Liver (tissue), 8 donors: ENCODE measurements at regions not wholly inside any gene's neighbourhood (a gene's known extent, or its start where the extent isn't known, plus 50 kb on each side); places are given as distances from the start of the nearest gene placed in this dataset.

Experiments
- DNase-seq: peaks from one replicate; pipeline ENCODE4 v3.0.0-alpha.2; 2017; ENCODE audit warnings: low spot score
- H3K27ac ChIP-seq, 2 donors: one replicate each; pipeline ENCODE4 v1.7.0; 2013; ENCODE audit warnings: inconsistent platforms in 2 of 2, low read length in 2 of 2, control low read depth in 1 of 2, low read depth in 1 of 2, mild to moderate bottlenecking in 1 of 2
- H3K27me3 ChIP-seq, 4 donors: one replicate each; pipeline versions ENCODE4 v1.6.1 to v1.7.0; 2013; ENCODE audit warnings: low read length in 3 of 4, inconsistent platforms in 1 of 4, mild to moderate bottlenecking in 1 of 4, moderate library complexity in 1 of 4; ENCODE audit not compliant: control insufficient read depth in 4 of 4, insufficient read depth in 4 of 4
- H3K36me3 ChIP-seq, 4 donors: one replicate each; pipeline versions ENCODE4 v1.6.1 to v1.7.0; 2013; ENCODE audit warnings: low read length in 3 of 4, mild to moderate bottlenecking in 3 of 4, low read depth in 1 of 4, moderate library complexity in 1 of 4; ENCODE audit not compliant: control insufficient read depth in 4 of 4, insufficient read depth in 3 of 4
- H3K4me1 ChIP-seq, 4 donors: one replicate each; pipeline versions ENCODE4 v1.6.1 to v1.7.0; 2013; ENCODE audit warnings: low read length in 3 of 4, mild to moderate bottlenecking in 3 of 4, moderate library complexity in 1 of 4; ENCODE audit not compliant: control insufficient read depth in 4 of 4, insufficient read depth in 4 of 4
- H3K4me3 ChIP-seq, 3 donors: one replicate each; pipeline versions ENCODE4 v1.6.1 to v1.7.0; 2013; ENCODE audit warnings: low read length in 3 of 3, control low read depth in 1 of 3, low read depth in 1 of 3, mild to moderate bottlenecking in 1 of 3
- H3K9ac ChIP-seq, 2 donors: one replicate each; pipeline ENCODE4 v1.7.0; 2013; ENCODE audit warnings: low read length in 2 of 2, mild to moderate bottlenecking in 2 of 2, moderate library complexity in 2 of 2, control low read depth in 1 of 2, low read depth in 1 of 2
- H3K9me3 ChIP-seq, 4 donors: one replicate each; pipeline versions ENCODE4 v1.6.1 to v1.7.0; 2013; ENCODE audit warnings: low read length in 3 of 4; ENCODE audit not compliant: control insufficient read depth in 4 of 4
- ATF3 ChIP-seq: IDR thresholded peaks from 2 replicates; pipeline ENCODE4 v1.6.1; 2016; ENCODE audit warnings: antibody characterized with exemption
- CTCF ChIP-seq: fragments of 150-350 bp; IDR thresholded peaks from 2 replicates; pipeline ENCODE4 v1.5.1; 2017; ENCODE audit warnings: improper control_type of control experiment, low read depth, low read length; ENCODE audit not compliant: missing input control
- EGR1 ChIP-seq, 2 donors: IDR thresholded peaks; 2 replicates each; pipeline ENCODE4 v1.6.1; 2016 to 2018; ENCODE audit warnings: antibody characterized with exemption in 2 of 2, low read depth in 2 of 2
- FOXA1 ChIP-seq: IDR thresholded peaks from 2 replicates; pipeline ENCODE4 v1.6.1; 2016; ENCODE audit warnings: antibody characterized with exemption
- FOXA2 ChIP-seq: IDR thresholded peaks from 2 replicates; pipeline ENCODE4 v1.6.1; 2016; ENCODE audit warnings: antibody characterized with exemption
- GABPA ChIP-seq, 2 donors: IDR thresholded peaks in 1 of 2; conservative IDR thresholded peaks in 1 of 2; 2 replicates each; pipeline ENCODE4 v1.6.1; 2016; ENCODE audit warnings: antibody characterized with exemption in 2 of 2, mild to moderate bottlenecking in 1 of 2, moderate library complexity in 1 of 2
- HNF4A ChIP-seq, 2 donors: conservative IDR thresholded peaks; 2 replicates each; pipeline ENCODE4 v1.6.1; 2016; ENCODE audit warnings: antibody characterized with exemption in 2 of 2, mild to moderate bottlenecking in 2 of 2
- HNF4G ChIP-seq: IDR thresholded peaks from 2 replicates; pipeline ENCODE4 v1.6.1; 2016; ENCODE audit warnings: antibody characterized with exemption
- JUND ChIP-seq, 2 donors: IDR thresholded peaks; 2 replicates each; pipeline ENCODE4 v1.6.1; 2016; ENCODE audit warnings: antibody characterized with exemption in 2 of 2
- MAX ChIP-seq: IDR thresholded peaks from 2 replicates; pipeline ENCODE4 v1.6.1; 2016; ENCODE audit warnings: antibody characterized with exemption
- NR2F2 ChIP-seq: IDR thresholded peaks from 2 replicates; pipeline ENCODE4 v1.6.1; 2016; ENCODE audit warnings: antibody characterized with exemption
- RAD21 ChIP-seq, 2 donors: IDR thresholded peaks; 2 replicates each; pipeline ENCODE4 v1.6.1; 2016; ENCODE audit warnings: antibody characterized with exemption in 2 of 2, mild to moderate bottlenecking in 2 of 2
- REST ChIP-seq: IDR thresholded peaks from 2 replicates; pipeline ENCODE4 v1.6.1; 2016; ENCODE audit warnings: antibody characterized with exemption, mild to moderate bottlenecking
- RXRA ChIP-seq, 2 donors: IDR thresholded peaks; 2 replicates each; pipeline ENCODE4 v1.6.1; 2017 to 2018; ENCODE audit warnings: antibody characterized with exemption in 2 of 2, mild to moderate bottlenecking in 1 of 2
- SP1 ChIP-seq: IDR thresholded peaks from 2 replicates; pipeline ENCODE4 v1.6.1; 2018; ENCODE audit warnings: antibody characterized with exemption, mild to moderate bottlenecking
- TAF1 ChIP-seq: conservative IDR thresholded peaks from 2 replicates; pipeline ENCODE4 v1.6.1; 2016; ENCODE audit warnings: antibody characterized with exemption, mild to moderate bottlenecking
- YY1 ChIP-seq: IDR thresholded peaks from 2 replicates; pipeline ENCODE4 v1.6.1; 2016; ENCODE audit warnings: antibody characterized with exemption, mild to moderate bottlenecking
- ZBTB33 ChIP-seq: IDR thresholded peaks from 2 replicates; pipeline ENCODE4 v1.6.1; 2016; ENCODE audit warnings: antibody characterized with exemption
- WGBS: extraction: QIAGEN DNeasy Blood & Tissue Kit; methylation state at CpG from one replicate; pipeline ENCODE4 v1.1.7; 2013; 5-methylcytosine and 5-hydroxymethylcytosine counted together
- donor health status: healthy.
- donor health status: healthy.
- donor health status: healthy.
- donor health status: healthy.
- donor health status: healthy.

- TF ChIP-seq FOXA2: no peak
- no peak for TF ChIP-seq GABPA (IDR thresholded peaks at IDR 0.05 in 1 of 2, conservative IDR thresholded peaks at IDR 0.05 in 1 of 2)
- no peak for TF ChIP-seq TAF1
- TF ChIP-seq FOXA1: no peak
- TF ChIP-seq JUND (IDR thresholded peaks at IDR 0.05): no peak
- TF ChIP-seq HNF4A (conservative IDR thresholded peaks at IDR 0.05): no peak
- no peak for TF ChIP-seq HNF4G
- TF ChIP-seq RAD21 (IDR thresholded peaks at IDR 0.05): no peak
- no peak for TF ChIP-seq EGR1 (IDR thresholded peaks at IDR 0.05; ENCODE audit: low read depth in 2 of 2)
- TF ChIP-seq RXRA (IDR thresholded peaks at IDR 0.05): no peak
- TF ChIP-seq ZBTB33: no peak
- no peak for TF ChIP-seq ATF3
- TF ChIP-seq CTCF: no peak
- no peak for TF ChIP-seq SP1
- TF ChIP-seq REST: no peak
- no peak for TF ChIP-seq MAX
- no peak for TF ChIP-seq NR2F2
- no peak for TF ChIP-seq YY1
These were observed 618.4 kb downstream of the CDH18 start for GRCh38 chr5:19369561-19369960.

More at GRCh38 chr5:19369561-19369960, 618.4 kb downstream of the CDH18 start:
- Histone ChIP-seq H3K4me1 (no peaks in the 10 kb centered on the region), H3K9ac (no peak overlapping the region), H3K27me3 (peaks cover 0 to 2% (median 0%) of the 10 kb centered on the region in 4 donors), H3K4me3 (no peak overlapping the region), H3K27ac (no peak overlapping the region), H3K9me3 (no peaks in the 10 kb centered on the region), H3K36me3 (no peaks in the 10 kb centered on the region)
- 77% methylated on average over 4 of the region's 4 CpGs for WGBS
- DNase-seq: no peak
